GM18511 (cell line): ENCODE measurements at regions not wholly inside any gene's neighbourhood (a gene's known extent, or its start where the extent isn't known, plus 50 kb on each side); places are given as distances from the start of the nearest gene placed in this dataset.
"Not testable (repeated sequence)": the region's sequence is repeated elsewhere in the genome, so short reads cannot be mapped to it uniquely, and the experiment has no call there.

Experiments
- ATAC-seq: cut with Tn5 transposase; IDR thresholded peaks from one replicate; pipeline ENCODE4 v1.9.1; 2021; ENCODE audit warnings: mild to moderate bottlenecking, moderate library complexity; ENCODE audit not compliant: unreplicated experiment

GRCh38 chr4:94011190-94011589 is 182.6 kb downstream of the ATOH1 start:
- ATAC-seq = no peak

DNA sequence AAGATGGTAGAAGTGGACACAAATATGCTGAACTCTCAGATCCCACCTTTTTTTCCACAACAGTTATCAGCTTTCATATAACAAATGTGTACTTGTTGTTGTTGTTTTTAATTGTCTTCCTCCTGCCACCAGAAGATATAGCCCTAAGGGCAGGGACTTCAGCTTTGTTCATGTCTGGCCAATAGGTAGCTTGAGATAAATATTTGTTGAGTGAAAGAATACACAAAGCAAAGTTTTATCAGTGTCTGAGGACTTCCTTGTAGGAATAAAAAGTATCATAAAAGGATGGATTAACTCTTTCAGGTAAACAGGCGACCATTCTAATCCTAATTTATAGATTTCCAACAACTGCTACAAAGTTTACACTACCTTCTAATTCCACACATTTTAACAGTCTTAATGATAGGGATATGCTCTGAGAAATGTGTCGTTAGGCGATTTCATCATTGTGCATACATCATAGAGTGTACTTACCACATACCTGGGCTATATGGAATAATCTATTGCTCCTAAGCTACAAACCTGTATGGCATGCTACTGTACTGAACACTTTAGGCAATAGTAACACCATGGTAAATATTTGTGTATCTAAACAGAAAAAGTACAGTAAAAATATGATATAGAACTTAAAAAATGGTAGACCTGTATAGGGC is 186.1 kb downstream of the ATOH1 start:
- no peak for ATAC-seq

DNA sequence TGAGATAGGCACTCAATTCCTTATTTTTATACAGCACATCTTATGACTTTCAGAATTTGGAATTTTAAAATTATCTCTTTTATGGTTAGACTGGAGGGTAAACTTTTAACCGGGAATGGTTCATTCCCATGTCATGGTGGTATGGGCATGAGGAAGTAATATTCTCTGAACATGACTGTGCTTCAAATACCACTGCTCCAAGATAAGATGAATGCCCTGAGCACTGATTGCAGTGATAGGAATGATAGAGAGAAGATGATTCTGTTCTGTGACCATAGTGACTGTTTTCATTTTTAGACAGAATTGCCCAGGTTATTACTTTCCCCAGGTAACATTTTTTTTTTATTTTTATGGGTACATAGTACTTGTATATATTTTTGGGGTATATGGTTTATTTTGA is 187.4 kb downstream of the ATOH1 start:
- no peak for ATAC-seq

GRCh38 chr4:94032754-94033153 is 174.9 kb upstream of the SMARCAD1 start:
- no peak for ATAC-seq

DNA sequence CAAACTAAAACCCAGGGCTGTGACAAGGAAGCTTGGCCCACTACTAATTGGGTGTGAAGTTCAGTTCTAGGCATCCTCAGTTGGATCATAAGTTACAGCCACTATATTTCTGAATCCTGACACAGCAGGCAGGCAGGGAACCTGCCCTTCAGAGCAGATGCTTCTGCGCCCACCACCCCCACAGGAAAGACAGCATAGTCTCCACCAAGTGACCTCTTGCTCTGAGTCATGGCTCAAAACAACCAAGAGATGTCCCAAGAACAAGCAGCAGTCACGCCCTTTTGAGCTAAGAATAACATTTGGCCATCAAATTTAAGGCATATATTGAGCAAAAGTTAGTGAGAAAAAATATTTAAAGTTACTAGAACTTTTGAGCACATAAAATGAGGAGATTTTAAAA is 170.7 kb upstream of the SMARCAD1 start:
- ATAC-seq = peak; percentile 72

- no peak for ATAC-seq
These were observed 169.5 kb upstream of the SMARCAD1 start for GRCh38 chr4:94038195-94038594.

- ATAC-seq = no peak
These were observed 168.4 kb upstream of the SMARCAD1 start for GRCh38 chr4:94039226-94039625.

GRCh38 chr4:94044471-94044870 is 163.2 kb upstream of the SMARCAD1 start:
- ATAC-seq = not testable (repeated sequence)

DNA sequence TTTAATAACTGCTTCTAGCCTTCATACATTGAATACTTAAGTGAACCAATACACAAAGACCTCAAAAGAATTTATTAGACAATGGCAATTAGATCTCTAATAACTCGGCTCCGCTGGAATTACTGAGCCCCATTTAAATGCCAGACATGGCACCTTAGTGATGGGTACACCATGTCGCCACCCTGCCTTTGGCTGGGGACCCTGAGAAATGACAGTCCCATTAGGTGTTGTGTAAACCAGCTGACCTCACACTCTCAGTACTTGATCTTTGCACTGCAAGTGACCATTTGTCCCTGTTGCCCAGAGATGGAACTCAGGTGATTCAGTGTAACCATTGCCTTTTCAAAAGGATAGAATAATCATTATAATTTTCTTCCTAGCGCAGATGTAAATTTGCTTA is 144.6 kb upstream of the SMARCAD1 start:
- ATAC-seq = no peak

- ATAC-seq = no peak
These were observed 138.6 kb upstream of the SMARCAD1 start for GRCh38 chr4:94068753-94069719.

GRCh38 chr4:94076498-94076897 is 131.2 kb upstream of the SMARCAD1 start:
- ATAC-seq = no peak

- ATAC-seq = no peak
These were observed 123.5 kb upstream of the SMARCAD1 start for GRCh38 chr4:94084155-94084554.

DNA sequence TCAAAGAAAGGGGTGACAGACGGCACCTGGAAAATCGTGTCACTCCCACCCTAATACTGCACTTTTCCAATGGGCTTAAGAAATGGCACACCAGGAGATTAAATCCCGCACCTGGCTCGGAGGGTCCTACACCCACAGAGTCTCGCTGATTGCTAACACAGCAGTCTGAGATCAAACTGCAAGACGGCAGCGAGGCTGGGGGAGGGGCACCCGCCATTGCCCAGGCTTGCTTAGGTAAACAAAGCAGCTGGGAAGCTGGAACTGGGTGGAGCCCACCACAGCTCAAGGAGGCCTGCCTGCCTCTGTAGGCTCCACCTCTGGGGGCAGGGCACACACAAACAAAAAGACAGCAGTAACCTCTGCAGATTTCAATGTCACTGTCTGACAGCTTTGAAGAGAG is 108.5 kb upstream of the SMARCAD1 start:
- ATAC-seq = not testable (repeated sequence)

GRCh38 chr4:94112644-94113043 is 95.0 kb upstream of the SMARCAD1 start:
- ATAC-seq = no peak

DNA sequence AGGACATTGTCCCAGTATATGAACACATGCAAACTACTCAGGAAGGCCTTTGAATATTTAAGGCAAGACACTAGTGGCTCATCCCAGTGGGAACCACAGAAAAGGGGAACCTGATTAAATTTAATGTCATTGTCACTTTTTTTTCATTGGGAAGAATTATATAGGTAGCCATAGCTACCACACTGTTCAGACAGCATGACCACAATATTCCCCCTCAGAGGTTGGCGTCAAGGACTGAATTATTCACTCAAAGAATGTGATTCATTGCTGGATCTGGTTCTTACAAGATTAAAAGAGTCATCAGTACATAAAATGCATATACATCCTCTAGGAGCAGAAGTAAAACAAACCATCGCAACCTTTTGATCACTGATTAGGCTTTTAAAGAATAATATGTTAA is 92.0 kb upstream of the SMARCAD1 start:
- ATAC-seq = no peak

DNA sequence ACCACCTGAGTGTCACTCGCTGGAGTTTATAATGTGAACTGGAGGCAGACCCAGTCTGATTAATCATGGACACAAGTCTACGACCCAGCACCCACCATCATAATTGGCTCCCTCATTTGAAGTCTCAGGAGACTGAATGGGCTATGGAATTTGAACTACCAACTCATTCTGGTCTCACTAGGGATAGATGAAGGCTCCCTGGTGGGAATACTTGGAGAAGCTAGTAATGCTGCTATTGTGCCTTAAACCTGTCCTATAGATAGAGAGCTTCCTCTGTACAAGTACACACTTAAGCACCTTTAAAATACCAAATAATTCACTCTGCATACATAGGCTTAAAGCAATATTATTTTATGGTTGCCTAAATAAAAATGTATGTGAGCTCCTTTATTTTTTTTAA is 90.8 kb upstream of the SMARCAD1 start:
- no peak for ATAC-seq

GRCh38 chr4:94126669-94127068 is 81.0 kb upstream of the SMARCAD1 start:
- no peak for ATAC-seq

DNA sequence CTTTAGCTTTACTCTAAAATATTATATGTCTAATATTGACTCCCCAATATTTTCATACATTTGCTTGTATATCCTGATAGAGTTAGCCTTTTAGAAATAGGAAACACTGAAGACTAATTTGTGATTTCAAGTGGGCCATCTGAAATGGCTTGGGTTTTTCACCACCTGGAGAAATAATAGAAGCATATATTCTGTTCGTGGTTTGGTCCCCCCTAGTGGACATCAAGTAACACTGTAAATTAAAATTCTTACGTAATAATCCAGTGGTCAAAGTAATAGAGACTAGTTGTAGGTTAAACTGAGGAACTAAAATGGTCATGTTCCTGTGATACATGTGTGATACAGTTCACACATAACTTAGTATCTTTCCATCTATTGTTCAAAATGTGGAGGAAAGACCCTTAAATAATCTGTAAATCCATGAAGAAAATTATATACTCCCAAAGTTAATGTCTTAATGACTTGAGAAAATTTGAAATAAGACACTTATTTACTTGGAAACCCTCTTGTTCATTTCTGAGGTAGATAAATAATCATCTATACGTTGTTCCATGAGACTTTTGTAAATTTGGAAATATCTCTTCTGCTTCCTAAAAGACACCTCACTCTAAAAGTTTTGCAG is 79.8 kb upstream of the SMARCAD1 start:
- peak; percentile 90 for ATAC-seq

- no peak for ATAC-seq
These were observed 76.5 kb upstream of the SMARCAD1 start for GRCh38 chr4:94131212-94131611.

GRCh38 chr4:94135701-94136100 is 72.0 kb upstream of the SMARCAD1 start:
- no peak for ATAC-seq

- ATAC-seq = no peak
These were observed 67.6 kb upstream of the SMARCAD1 start for GRCh38 chr4:94139931-94140612.
